OCI-LY1 (cell line): ENCODE measurements at regions not wholly inside any gene's neighbourhood (a gene's known extent, or its start where the extent isn't known, plus 50 kb on each side); places are given as distances from the start of the nearest gene placed in this dataset.

Experiments used
- H2AFZ ChIP-seq: fragments of 200-600 bp; sonication (generic), shearing (Covaris generic); 2 replicates; pipeline ENCODE4 v1.6.0; 2014; ENCODE audit warnings: antibody characterized with exemption, mild to moderate bottlenecking, low read length
- H3F3A ChIP-seq: fragments of 200-600 bp; sonication (generic), shearing (Covaris generic); 2 replicates; pipeline ENCODE4 v1.6.0; 2014; ENCODE audit warnings: mild to moderate bottlenecking, antibody characterized with exemption, low read length, moderate library complexity; ENCODE audit not compliant: insufficient read depth
- H3K27ac ChIP-seq: fragments of 200-600 bp; sonication (generic); 2 replicates; pipeline ENCODE4 v1.5.1; 2014; ENCODE audit warnings: low read length, mixed run types, mild to moderate bottlenecking, low read depth; ENCODE audit not compliant: poor library complexity, severe bottlenecking
- H3K27me3 ChIP-seq: fragments of 200-600 bp; sonication (generic); 2 replicates; pipeline ENCODE4 v1.6.0; 2014; ENCODE audit warnings: antibody characterized with exemption, mild to moderate bottlenecking, low read length, moderate library complexity; ENCODE audit not compliant: insufficient read depth
- H3K36me3 ChIP-seq: fragments of 200-600 bp; sonication (generic); 2 replicates; pipeline ENCODE4 v1.6.1; 2014; ENCODE audit warnings: mild to moderate bottlenecking, antibody characterized with exemption, low read length, moderate library complexity, mixed read lengths; ENCODE audit not compliant: insufficient read depth
- H3K4me1 ChIP-seq: fragments of 200-600 bp; sonication (generic); 2 replicates; pipeline ENCODE4 v1.5.1; 2014; ENCODE audit warnings: mild to moderate bottlenecking, low read length, moderate library complexity; ENCODE audit not compliant: insufficient read depth, severe bottlenecking
- H3K4me2 ChIP-seq: fragments of 200-600 bp; sonication (generic), shearing (Covaris generic); 2 replicates; pipeline ENCODE4 v1.6.1; 2014; ENCODE audit warnings: low read length
- H3K4me3 ChIP-seq: fragments of 200-600 bp; sonication (generic); 2 replicates; pipeline ENCODE4 v1.5.1; 2014; ENCODE audit warnings: low read length, low read depth, mild to moderate bottlenecking, mixed read lengths; ENCODE audit not compliant: poor library complexity, severe bottlenecking
- H3K79me2 ChIP-seq: fragments of 200-600 bp; shearing (Covaris generic); 2 replicates; pipeline ENCODE4 v1.6.1; 2016; ENCODE audit warnings: mixed run types, low read length, mixed read lengths; ENCODE audit not compliant: insufficient read depth
- H3K9ac ChIP-seq: fragments of 200-600 bp; sonication (generic), shearing (Covaris generic); 2 replicates; pipeline ENCODE4 v1.6.1; 2014; ENCODE audit warnings: mild to moderate bottlenecking, low read length, mixed read lengths
- H3K9me2 ChIP-seq: fragments of 200-600 bp; sonication (generic), shearing (Covaris generic); 2 replicates; pipeline ENCODE4 v1.6.1; 2014; ENCODE audit warnings: low read depth, mild to moderate bottlenecking, low read length, mixed read lengths
- H3K9me3 ChIP-seq: fragments of 200-600 bp; shearing (Covaris generic); 2 replicates; pipeline ENCODE4 v1.6.1; 2014; ENCODE audit warnings: low read length, mixed read lengths
- H4K20me1 ChIP-seq: fragments of 200-600 bp; sonication (generic), shearing (Covaris generic); 2 replicates; pipeline ENCODE4 v1.6.0; 2016; ENCODE audit warnings: mild to moderate bottlenecking, low read length; ENCODE audit not compliant: insufficient read depth
- CTCF ChIP-seq: fragments of 200-600 bp; sonication (generic), shearing (Covaris generic); IDR thresholded peaks from 2 replicates; pipeline ENCODE4 v1.5.1; 2017; ENCODE audit warnings: mild to moderate bottlenecking, antibody characterized with exemption, low read length, moderate library complexity, mixed read lengths
- EZH2 ChIP-seq: fragments of 200-600 bp; sonication (generic), shearing (Covaris generic); IDR thresholded peaks from 2 replicates; pipeline ENCODE4 v1.8.0; 2017; ENCODE audit warnings: borderline replicate concordance, mixed run types, mild to moderate bottlenecking, antibody characterized with exemption, low read length, moderate library complexity, mixed read lengths

- Histone ChIP-seq H3F3A (no peaks in the 10 kb centered on the region), H2AFZ (no peak overlapping the region), H3K4me3 (no peak overlapping the region), H3K9ac (no peak overlapping the region), H3K4me1 (no peaks in the 10 kb centered on the region), H3K27ac (no peak overlapping the region), H3K9me3 (no peaks in the 10 kb centered on the region), H3K4me2 (no peak overlapping the region), H3K27me3 (no peaks in the 10 kb centered on the region), H3K9me2 (no peaks in the 10 kb centered on the region), H4K20me1 (no peaks in the 10 kb centered on the region), H3K36me3 (no peaks in the 10 kb centered on the region), H3K79me2 (no peaks in the 10 kb centered on the region)
- TF ChIP-seq EZH2 (no peak), CTCF (no peak)
Measured at GRCh38 chr10:3890602-3891352, 105.8 kb upstream of the KLF6 start.

- no peaks in the 10 kb centered on the region for H3K36me3 ChIP-seq
- H3K4me1 ChIP-seq, result no peaks in the 10 kb centered on the region
- H3K79me2 ChIP-seq, result no peaks in the 10 kb centered on the region
- no peaks in the 10 kb centered on the region for H3K9me3 ChIP-seq
- H3K4me3 ChIP-seq, result no peak overlapping the region
- no peak for TF ChIP-seq EZH2
- no peak for TF ChIP-seq CTCF
- no peak overlapping the region for H3K27ac ChIP-seq
- no peaks in the 10 kb centered on the region for H4K20me1 ChIP-seq
- H3K4me2 ChIP-seq, result no peak overlapping the region
- H3K9ac ChIP-seq, result no peak overlapping the region
- H3K27me3 ChIP-seq, result no peaks in the 10 kb centered on the region
- no peak overlapping the region for H2AFZ ChIP-seq
- H3F3A ChIP-seq, result no peaks in the 10 kb centered on the region
- no peaks in the 10 kb centered on the region for H3K9me2 ChIP-seq
Measured at GRCh38 chr10:3889961-3890522, 105.0 kb upstream of the KLF6 start.

GRCh38 chr10:3887885-3888476, 103.0 kb upstream of the KLF6 start:
- Histone ChIP-seq H3K79me2 (no peaks in the 10 kb centered on the region), H3K9me2 (no peaks in the 10 kb centered on the region), H3K4me2 (no peak overlapping the region), H3K27ac (no peak overlapping the region), H3K4me3 (no peak overlapping the region), H3K9me3 (no peaks in the 10 kb centered on the region), H2AFZ (no peak overlapping the region), H3K4me1 (no peaks in the 10 kb centered on the region), H4K20me1 (no peaks in the 10 kb centered on the region), H3K9ac (no peak overlapping the region), H3K36me3 (no peaks in the 10 kb centered on the region), H3K27me3 (peaks cover 5% of the 10 kb centered on the region; the same call in 1 of the 2 replicates), H3F3A (no peaks in the 10 kb centered on the region)
- no peak for TF ChIP-seq CTCF
- TF ChIP-seq EZH2, result no peak
